ENCODE measurements at regions not wholly inside any gene's neighbourhood (a gene's known extent, or its start where the extent isn't known, plus 50 kb on each side); places are given as distances from the start of the nearest gene placed in this dataset.
A peak's percentile ranks its signal among the peaks of the same experiment; 100 is the strongest.
"Not testable (repeated sequence)": the region's sequence is repeated elsewhere in the genome, so short reads cannot be mapped to it uniquely, and the experiment has no call there.

DNA sequence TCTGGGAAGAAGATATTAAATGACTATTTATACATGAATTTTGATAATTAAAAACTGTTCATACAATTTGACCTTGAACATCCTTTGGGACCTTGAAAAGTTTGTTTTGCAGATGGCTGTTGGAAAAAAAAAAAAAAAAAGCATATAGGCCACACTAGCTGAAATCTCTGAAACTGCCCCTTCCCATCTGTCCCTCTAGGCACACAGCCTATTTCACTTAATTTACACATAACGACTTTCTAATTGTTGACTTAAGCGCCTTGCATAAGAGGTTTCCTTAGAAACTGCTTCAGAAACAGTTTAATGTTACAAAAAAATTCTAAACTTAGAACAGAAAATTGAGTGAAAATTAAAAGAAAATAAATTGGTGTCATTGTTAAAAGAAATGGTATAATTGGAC, 131.0 kb downstream of the COX18 start:
- no peak for DNase-seq (ENCODE audit: low spot score)

DNA sequence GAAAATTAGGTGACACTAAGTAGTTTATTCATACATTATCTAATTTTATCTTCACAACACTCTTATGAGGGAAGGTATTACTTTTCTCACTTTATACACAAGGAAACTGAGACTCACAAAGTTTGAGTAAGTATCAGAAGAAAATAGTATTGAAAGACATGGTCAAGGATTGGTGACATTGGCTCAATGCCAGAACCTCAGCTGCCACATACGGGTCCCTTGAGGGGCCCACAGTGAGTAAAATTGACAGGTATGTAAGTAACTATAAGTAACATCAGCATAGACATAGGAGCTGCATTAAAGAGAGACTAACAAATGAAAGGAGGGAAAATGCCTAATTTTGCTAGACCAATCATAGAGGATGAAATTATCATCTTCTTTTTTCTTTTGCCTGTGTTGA, 134.1 kb downstream of the COX18 start:
- DNase-seq (ENCODE audit: low spot score) = no peak

DNA sequence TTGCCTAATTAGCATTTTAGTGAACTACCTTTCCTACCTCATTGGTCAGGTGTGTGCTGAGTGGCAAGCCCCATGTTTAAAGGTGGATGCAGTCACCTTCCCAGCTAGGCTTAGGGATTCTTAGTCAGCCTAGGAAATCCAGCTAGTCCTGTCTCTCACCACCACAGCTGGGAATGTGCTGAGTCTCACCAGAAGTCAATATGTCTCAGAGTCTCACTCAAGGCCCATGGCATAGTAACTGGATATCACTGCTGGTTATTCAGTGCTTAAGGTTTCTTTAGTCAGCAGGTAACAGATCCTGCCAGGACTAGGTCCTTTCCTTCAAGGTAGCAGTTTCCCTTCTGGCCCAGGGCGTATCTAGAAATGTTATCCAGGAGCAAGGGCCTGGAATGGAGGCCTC, 136.5 kb downstream of the COX18 start:
- DNase-seq (ENCODE audit: low spot score) = no peak

DNA sequence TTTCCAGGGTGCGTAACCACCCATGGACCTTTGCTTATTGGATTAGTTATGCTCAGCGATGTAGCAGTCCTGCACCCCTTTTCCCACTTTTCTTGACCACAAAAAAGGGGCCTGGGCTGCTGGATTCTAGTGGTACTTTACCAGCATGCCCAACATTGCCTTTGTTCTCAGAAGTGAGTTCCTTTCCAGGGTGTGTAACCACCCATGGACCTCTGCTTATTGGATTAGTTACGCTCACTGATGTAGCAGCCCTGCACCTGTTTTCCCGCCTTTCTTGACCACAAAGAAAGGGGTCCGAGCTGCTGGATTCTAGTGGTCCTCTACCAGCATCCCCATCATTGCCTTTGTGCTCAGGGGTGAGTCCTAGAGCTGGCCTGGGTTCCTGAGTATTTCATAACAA, 138.2 kb downstream of the COX18 start:
- no peak for DNase-seq (ENCODE audit: low spot score)

DNA sequence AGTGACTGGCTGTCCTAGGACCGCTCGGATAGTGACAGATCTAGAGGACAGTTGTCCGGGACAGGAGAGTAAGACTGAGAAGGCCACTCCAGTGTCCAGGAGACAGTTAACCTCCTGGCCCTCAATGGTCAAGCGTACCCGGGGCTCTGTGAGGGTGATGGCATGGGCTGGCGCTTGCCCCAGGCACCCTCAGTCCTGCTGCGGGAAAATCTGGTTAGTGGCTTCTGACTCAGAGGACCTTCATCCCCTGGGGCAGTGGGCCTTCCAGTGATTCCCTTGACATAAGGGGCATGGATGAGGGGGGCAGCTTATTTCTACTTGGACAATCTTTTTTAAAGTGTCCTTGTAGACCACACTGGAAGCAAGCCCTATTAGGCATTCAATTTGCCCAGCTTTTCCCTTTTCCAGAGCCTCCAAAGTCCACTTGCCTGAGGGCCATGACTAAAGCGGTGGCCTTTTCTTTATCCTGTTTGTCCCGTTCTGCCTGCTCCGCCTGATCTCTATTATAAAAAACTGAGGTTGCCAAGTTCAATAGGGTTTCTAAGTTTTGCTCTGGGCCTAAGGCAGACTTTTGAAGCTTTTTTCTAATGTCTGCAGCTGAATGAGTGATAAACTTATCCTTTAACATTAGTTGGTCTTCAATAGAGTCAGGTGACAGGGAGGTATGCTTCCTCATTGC, 139.8 kb downstream of the COX18 start:
- not testable (repeated sequence) for DNase-seq (ENCODE audit: low spot score)

- DNase-seq (ENCODE audit: low spot score) = no peak
These were observed 144.7 kb downstream of the COX18 start for GRCh38 chr4:72924814-72925213.

DNA sequence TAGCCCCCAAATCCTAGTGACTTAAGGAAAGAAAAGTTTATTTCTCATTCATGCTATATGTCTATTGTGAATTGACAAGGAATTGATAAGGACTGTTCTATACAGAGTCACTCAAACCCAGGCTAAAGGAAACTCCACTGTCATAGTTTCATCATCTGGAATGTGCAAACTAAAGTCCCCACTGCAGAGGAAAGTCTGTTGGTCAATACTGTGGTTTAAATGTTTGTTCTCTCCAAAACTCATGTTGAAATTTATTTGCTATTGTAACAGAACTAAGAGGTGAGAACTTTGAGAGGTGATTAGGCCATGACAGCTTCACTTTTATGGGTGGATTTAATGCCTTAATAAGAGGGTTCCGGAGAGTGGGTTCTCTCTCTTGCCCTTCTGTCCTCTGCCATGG, 149.6 kb downstream of the COX18 start:
- no peak for DNase-seq (ENCODE audit: low spot score)

DNA sequence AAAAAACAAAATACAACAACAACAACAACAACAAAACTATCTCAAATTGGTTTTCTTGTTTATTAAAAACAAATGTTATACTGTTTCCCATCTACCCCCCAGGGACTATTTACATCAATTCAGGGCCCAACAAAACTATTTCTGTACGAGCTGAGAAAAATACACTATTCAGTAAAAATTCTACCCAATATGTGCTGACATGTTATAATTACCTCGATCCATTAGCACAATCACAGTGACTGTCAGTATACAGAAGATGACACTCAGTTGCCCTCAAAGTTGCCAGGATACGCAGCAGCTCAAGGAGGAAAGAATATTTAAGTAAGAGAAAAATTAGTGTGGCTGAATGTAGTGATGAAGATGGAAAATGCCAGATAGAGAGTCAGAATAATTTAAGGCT, 150.1 kb downstream of the COX18 start:
- no peak for DNase-seq (ENCODE audit: low spot score)

GRCh38 chr4:72918362-72918761, 151.2 kb downstream of the COX18 start:
- DNase-seq (ENCODE audit: low spot score) = no peak

DNA sequence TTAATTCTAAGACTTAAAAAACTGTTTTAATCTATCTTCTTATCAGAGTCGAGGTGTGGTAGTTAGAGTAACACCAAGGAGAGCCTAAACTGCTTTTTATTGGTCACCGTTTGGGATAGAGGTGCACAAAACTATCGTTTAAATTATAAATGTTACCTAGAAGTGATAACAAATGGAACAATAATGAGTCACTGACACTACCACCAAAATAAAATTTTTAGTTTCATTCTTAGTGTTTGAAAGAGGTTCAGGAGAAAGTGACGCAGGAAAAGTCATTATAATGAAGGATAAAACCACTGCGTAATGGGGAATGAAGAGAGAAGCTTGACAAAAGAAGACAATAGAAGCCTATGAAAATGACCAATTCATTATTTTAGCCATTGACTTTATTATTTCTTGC, 158.2 kb downstream of the COX18 start:
- DNase-seq (ENCODE audit: low spot score) = no peak

GRCh38 chr4:72909461-72909860, 160.1 kb downstream of the COX18 start:
- DNase-seq (ENCODE audit: low spot score) = peak; percentile 21

DNA sequence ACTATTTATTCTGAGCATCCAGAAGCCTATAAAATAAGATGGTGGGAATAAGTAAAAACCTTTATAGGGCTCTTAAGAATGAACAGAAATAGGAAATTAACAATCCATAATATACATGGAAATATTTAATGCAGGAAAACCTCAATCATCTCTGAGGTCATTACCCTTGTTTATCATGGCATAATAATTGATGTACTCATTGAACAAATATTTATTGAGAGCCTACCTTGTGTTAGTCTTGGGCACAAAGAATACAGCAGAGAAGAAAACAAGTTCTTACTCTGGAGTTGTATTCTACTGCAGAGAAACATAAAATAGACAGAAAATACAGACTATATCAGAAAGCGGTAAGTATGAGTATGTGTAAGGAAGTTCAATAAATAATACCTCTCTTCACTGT, 167.2 kb downstream of the COX18 start:
- DNase-seq (ENCODE audit: low spot score) = no peak

GRCh38 chr4:72901553-72901952, 168.0 kb downstream of the COX18 start:
- DNase-seq (ENCODE audit: low spot score) = no peak

DNA sequence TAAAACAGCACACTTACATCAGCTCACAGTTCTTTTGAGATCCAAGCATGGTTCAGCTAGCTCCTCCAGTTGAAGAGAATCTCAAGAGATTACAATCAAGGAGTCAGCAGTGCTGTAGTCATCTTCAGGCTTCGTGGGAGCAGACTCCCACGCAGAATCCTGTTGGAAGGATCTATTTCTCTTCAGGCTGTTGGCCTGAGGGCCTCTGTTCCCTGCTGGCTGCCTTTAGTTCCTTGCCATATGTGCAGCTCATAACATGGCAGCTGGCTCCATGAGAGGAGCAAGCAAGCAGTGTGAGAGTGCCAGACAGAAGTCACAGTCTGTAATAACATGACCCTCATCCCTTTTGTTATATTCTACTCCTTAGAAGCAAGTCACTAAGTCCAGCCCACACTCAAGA, 168.6 kb downstream of the COX18 start:
- no peak for DNase-seq (ENCODE audit: low spot score)

DNA sequence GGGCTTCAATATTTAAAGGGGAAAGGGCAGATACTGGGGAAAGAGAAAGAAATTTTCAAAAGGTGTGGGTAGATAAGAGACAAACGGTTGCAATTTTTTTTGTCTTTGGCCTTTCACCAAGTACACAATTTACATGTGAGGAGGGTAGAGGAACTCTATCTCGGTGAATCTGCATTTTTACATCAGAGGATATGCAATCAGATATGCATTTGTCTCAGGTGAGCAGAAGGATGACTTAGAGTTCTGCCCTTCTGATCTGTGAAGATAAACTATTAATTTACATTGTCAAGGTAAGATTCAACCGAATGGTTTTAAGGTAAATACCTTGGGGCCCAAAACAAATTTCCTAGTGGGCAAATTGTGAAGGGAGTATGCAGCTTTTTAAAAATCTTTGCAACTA, 169.9 kb downstream of the COX18 start:
- DNase-seq (ENCODE audit: low spot score) = no peak

- no peak for DNase-seq (ENCODE audit: low spot score)
These were observed 170.3 kb downstream of the COX18 start for GRCh38 chr4:72899214-72899613.

DNA sequence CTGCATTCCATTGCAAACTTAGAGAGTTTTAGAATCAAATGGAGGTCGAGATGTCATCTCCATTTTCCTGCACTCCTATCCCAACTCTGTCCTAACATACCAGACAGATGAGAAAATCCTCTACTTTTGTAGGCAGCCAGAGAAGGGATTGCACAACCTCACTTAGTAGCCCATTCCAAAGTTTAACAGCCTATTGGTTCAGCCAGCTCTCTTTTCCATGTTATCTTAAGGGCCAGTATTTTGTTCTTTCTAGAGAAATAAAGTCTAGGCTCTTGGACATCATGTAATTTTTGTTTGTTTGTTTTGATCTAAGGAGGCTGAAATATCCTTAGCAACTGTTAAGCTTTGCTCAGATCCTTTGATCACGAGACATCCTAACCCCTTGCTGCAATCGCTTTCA, 173.0 kb downstream of the COX18 start:
- no peak for DNase-seq (ENCODE audit: low spot score)

GRCh38 chr4:72895408-72895807, 174.1 kb downstream of the COX18 start:
- DNase-seq (ENCODE audit: low spot score) = no peak

GRCh38 chr4:72893354-72894066, 176.0 kb downstream of the COX18 start:
- no peak for DNase-seq (ENCODE audit: low spot score)

DNA sequence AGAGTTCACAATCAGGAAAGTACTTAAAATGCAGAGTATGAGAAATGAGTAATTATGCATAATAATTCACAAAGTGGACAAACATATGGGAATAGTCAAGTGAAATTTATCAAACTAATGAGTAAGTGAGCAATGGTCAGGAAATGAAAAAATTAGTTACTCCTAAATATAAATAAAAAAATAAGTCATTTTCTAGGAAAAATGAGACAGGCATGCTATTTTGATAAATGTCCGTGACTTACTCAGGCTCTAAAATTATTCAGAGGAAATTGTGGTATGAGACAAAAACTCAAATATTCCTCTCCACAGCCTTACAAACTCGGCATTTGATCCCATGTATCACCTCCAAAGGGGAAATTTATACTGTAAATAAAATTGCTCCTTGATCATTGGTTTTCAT, 181.2 kb downstream of the COX18 start:
- no peak for DNase-seq (ENCODE audit: low spot score)

- no peak for DNase-seq (ENCODE audit: low spot score)
These were observed 182.4 kb downstream of the COX18 start for GRCh38 chr4:72887152-72887551.

GRCh38 chr4:72886602-72887001, 182.9 kb downstream of the COX18 start:
- DNase-seq (ENCODE audit: low spot score) = peak; percentile 26

GRCh38 chr4:72884225-72884624, 185.3 kb downstream of the COX18 start:
- DNase-seq (ENCODE audit: low spot score) = not testable (repeated sequence)

- no peak for DNase-seq (ENCODE audit: low spot score)
These were observed 192.6 kb downstream of the COX18 start for GRCh38 chr4:72876946-72877345.

Data from NAMALWA (cell line).